ENCODE measurements at regions not wholly inside any gene's neighbourhood (a gene's known extent, or its start where the extent isn't known, plus 50 kb on each side); places are given as distances from the start of the nearest gene placed in this dataset.

- no peaks in the 10 kb centered on the region for H3K36me3 ChIP-seq (ENCODE audit: control insufficient read depth in 4 of 4, insufficient read depth in 3 of 4, low read depth in 1 of 4, low read length in 3 of 4)
- H3K9ac ChIP-seq (ENCODE audit: low read depth in 1 of 2, low read length in 2 of 2): no peak overlapping the region
- 92% methylated on average over 5 of the region's 5 CpGs for WGBS
- no peaks in the 10 kb centered on the region for H3K27me3 ChIP-seq (ENCODE audit: control insufficient read depth in 4 of 4, insufficient read depth in 4 of 4, low read length in 3 of 4)
- H3K9me3 ChIP-seq (ENCODE audit: control insufficient read depth in 4 of 4, low read length in 3 of 4): no peaks in the 10 kb centered on the region
- H3K4me3 ChIP-seq (ENCODE audit: low read depth in 1 of 3, low read length in 3 of 3): no peak overlapping the region
- no peak overlapping the region for H3K27ac ChIP-seq (ENCODE audit: low read depth in 1 of 2, low read length in 2 of 2)
- TF ChIP-seq HNF4G (IDR thresholded peaks at IDR 0.05) (no peak), FOXA2 (IDR thresholded peaks at IDR 0.05) (no peak), EGR1 (IDR thresholded peaks at IDR 0.05; ENCODE audit: low read depth in 2 of 2) (no peak), CTCF (IDR thresholded peaks at IDR 0.05; ENCODE audit: low read depth, low read length, missing input control) (no peak), GABPA (IDR thresholded peaks at IDR 0.05 in 1 of 2, conservative IDR thresholded peaks at IDR 0.05 in 1 of 2) (no peak), RAD21 (IDR thresholded peaks at IDR 0.05) (no peak), RXRA (IDR thresholded peaks at IDR 0.05) (no peak), HNF4A (conservative IDR thresholded peaks at IDR 0.05) (no peak)
- TF ChIP-seq, protein P1, sequence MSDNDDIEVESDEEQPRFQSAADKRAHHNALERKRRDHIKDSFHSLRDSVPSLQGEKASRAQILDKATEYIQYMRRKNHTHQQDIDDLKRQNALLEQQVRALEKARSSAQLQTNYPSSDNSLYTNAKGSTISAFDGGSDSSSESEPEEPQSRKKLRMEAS (IDR thresholded peaks at IDR 0.05): no peak
- TF ChIP-seq, protein P2, sequence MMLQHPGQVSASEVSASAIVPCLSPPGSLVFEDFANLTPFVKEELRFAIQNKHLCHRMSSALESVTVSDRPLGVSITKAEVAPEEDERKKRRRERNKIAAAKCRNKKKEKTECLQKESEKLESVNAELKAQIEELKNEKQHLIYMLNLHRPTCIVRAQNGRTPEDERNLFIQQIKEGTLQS (IDR thresholded peaks at IDR 0.05): no peak
- peaks cover 0 to 2% (median 0%) of the 10 kb centered on the region in 4 donors for H3K4me1 ChIP-seq (ENCODE audit: control insufficient read depth in 4 of 4, insufficient read depth in 4 of 4, low read length in 3 of 4)
- DNase-seq (ENCODE audit: low spot score): no peak
Observed at GRCh38 chr1:119249283-119249682, 108.8 kb upstream of the WARS2 start.

DNA sequence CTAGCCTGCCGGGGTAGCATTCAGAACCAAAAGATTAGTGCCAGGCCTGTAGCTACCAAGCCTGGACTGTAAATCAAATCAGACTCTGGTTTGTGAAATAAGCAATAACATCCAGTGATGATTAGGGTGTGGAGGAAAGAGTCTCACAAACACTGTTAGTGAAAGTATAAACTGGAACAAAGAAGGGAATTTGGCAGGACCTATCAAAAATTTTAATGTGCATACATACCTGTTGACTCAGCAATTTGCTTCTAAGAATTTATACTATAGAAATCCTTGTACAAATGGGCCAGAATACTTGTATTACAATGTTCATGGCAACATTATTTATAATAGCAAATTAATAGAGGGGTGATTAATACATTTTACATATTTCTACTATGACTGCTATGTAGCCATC, 109.8 kb upstream of the WARS2 start:
- 96% methylated on average over 1 of the region's 1 CpG for WGBS
- H3K27me3 ChIP-seq (ENCODE audit: control insufficient read depth in 4 of 4, insufficient read depth in 4 of 4, low read length in 3 of 4): no peaks in the 10 kb centered on the region

More for the DNA sequence above, 109.8 kb upstream of the WARS2 start:
- no peak for TF ChIP-seq RAD21 (IDR thresholded peaks at IDR 0.05)
- no peak for TF ChIP-seq TAF1 (conservative IDR thresholded peaks at IDR 0.05)
- no peak for TF ChIP-seq HNF4A (conservative IDR thresholded peaks at IDR 0.05)
- TF ChIP-seq, protein P3, sequence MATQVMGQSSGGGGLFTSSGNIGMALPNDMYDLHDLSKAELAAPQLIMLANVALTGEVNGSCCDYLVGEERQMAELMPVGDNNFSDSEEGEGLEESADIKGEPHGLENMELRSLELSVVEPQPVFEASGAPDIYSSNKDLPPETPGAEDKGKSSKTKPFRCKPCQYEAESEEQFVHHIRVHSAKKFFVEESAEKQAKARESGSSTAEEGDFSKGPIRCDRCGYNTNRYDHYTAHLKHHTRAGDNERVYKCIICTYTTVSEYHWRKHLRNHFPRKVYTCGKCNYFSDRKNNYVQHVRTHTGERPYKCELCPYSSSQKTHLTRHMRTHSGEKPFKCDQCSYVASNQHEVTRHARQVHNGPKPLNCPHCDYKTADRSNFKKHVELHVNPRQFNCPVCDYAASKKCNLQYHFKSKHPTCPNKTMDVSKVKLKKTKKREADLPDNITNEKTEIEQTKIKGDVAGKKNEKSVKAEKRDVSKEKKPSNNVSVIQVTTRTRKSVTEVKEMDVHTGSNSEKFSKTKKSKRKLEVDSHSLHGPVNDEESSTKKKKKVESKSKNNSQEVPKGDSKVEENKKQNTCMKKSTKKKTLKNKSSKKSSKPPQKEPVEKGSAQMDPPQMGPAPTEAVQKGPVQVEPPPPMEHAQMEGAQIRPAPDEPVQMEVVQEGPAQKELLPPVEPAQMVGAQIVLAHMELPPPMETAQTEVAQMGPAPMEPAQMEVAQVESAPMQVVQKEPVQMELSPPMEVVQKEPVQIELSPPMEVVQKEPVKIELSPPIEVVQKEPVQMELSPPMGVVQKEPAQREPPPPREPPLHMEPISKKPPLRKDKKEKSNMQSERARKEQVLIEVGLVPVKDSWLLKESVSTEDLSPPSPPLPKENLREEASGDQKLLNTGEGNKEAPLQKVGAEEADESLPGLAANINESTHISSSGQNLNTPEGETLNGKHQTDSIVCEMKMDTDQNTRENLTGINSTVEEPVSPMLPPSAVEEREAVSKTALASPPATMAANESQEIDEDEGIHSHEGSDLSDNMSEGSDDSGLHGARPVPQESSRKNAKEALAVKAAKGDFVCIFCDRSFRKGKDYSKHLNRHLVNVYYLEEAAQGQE (IDR thresholded peaks at IDR 0.05): no peak
- TF ChIP-seq CTCF (IDR thresholded peaks at IDR 0.05; ENCODE audit: low read depth, low read length, missing input control): no peak
- TF ChIP-seq, protein P4, sequence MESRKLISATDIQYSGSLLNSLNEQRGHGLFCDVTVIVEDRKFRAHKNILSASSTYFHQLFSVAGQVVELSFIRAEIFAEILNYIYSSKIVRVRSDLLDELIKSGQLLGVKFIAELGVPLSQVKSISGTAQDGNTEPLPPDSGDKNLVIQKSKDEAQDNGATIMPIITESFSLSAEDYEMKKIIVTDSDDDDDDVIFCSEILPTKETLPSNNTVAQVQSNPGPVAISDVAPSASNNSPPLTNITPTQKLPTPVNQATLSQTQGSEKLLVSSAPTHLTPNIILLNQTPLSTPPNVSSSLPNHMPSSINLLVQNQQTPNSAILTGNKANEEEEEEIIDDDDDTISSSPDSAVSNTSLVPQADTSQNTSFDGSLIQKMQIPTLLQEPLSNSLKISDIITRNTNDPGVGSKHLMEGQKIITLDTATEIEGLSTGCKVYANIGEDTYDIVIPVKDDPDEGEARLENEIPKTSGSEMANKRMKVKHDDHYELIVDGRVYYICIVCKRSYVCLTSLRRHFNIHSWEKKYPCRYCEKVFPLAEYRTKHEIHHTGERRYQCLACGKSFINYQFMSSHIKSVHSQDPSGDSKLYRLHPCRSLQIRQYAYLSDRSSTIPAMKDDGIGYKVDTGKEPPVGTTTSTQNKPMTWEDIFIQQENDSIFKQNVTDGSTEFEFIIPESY (IDR thresholded peaks at IDR 0.05): no peak
- TF ChIP-seq YY1 (IDR thresholded peaks at IDR 0.05): no peak
- no peak for TF ChIP-seq FOXA1 (IDR thresholded peaks at IDR 0.05)
- no peak for TF ChIP-seq SP1 (IDR thresholded peaks at IDR 0.05)
- no peak for TF ChIP-seq GABPA (IDR thresholded peaks at IDR 0.05 in 1 of 2, conservative IDR thresholded peaks at IDR 0.05 in 1 of 2)
- no peak for TF ChIP-seq JUND (IDR thresholded peaks at IDR 0.05)
- TF ChIP-seq NR2F2 (IDR thresholded peaks at IDR 0.05): no peak
- no peak for TF ChIP-seq EGR1 (IDR thresholded peaks at IDR 0.05; ENCODE audit: low read depth in 2 of 2)
- no peak for TF ChIP-seq FOXA2 (IDR thresholded peaks at IDR 0.05)
- TF ChIP-seq RXRA (IDR thresholded peaks at IDR 0.05): no peak
- TF ChIP-seq, protein P2 (IDR thresholded peaks at IDR 0.05): no peak
- Histone ChIP-seq H3K4me1 (ENCODE audit: control insufficient read depth in 4 of 4, insufficient read depth in 4 of 4, low read length in 3 of 4) (peaks cover 0 to 4% (median 0%) of the 10 kb centered on the region in 4 donors), H3K27ac (ENCODE audit: low read depth in 1 of 2, low read length in 2 of 2) (no peak overlapping the region), H3K36me3 (ENCODE audit: control insufficient read depth in 4 of 4, insufficient read depth in 3 of 4, low read depth in 1 of 4, low read length in 3 of 4) (no peaks in the 10 kb centered on the region), H3K9me3 (ENCODE audit: control insufficient read depth in 4 of 4, low read length in 3 of 4) (no peaks in the 10 kb centered on the region), H3K9ac (ENCODE audit: low read depth in 1 of 2, low read length in 2 of 2) (no peak overlapping the region), H3K4me3 (ENCODE audit: low read depth in 1 of 3, low read length in 3 of 3) (no peak overlapping the region)
- DNase-seq (ENCODE audit: low spot score): no peak

Data from liver (tissue), 8 donors.